ENCODE measurements at regions not wholly inside any gene's neighbourhood (a gene's known extent, or its start where the extent isn't known, plus 50 kb on each side); places are given as distances from the start of the nearest gene placed in this dataset.
"Not testable (repeated sequence)": the region's sequence is repeated elsewhere in the genome, so short reads cannot be mapped to it uniquely, and the experiment has no call there.

DNA sequence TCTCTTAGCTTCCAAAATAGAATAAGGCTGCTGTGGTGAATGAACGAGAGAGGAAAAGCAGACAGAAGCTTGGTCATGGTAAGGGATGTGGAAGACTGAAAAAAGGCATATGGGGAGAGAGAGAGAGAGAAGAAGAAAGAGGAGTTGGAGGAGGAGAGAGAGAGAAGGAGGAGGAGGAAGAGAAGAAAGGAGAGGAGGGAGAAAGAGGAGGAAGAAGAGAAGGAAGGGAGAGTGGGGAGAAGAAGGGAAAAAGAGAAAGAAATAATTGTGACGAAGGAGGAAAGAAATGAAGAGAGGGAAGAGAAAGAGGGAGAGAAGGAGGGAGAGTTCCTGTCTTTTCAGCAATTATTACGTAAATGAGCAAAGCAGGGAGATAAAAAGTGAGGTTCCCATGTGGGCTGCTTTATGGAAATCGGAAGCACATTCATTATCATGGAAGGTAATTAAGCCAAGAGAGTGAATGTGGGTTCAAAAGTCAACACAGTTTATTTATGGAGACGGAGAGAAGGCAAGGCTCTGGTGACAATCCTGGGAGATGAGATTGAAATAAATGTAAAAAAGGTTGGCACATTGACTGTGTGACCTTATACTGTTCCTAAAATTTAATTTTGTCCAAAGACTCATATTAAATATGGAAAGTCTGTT lies 611.2 kb downstream of the KIF4B start:
- DNase-seq (ENCODE audit: low spot score) = no peak

DNA sequence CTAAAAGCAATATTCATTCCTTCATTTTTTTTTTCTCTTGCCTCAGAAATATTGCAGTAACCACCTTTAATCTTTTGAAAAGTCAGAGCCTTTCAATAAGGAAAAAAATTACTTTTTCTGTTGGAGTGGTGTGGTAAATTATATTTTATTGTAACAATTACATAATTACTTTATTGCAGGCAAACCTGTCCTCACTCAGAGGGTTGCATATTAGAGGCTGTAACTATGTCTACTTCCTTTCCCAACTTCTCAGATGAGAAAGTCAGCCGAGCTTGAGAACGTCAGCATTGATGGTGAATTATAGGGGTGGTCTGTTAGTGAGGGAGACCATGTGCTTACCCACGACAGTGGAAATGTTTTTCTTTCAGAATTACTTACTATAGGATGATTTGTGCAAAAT lies 611.8 kb downstream of the KIF4B start:
- no peak for DNase-seq (ENCODE audit: low spot score)

- DNase-seq (ENCODE audit: low spot score) = no peak
Observed at GRCh38 chr5:155625897-155626543, 612.5 kb downstream of the KIF4B start.

DNA sequence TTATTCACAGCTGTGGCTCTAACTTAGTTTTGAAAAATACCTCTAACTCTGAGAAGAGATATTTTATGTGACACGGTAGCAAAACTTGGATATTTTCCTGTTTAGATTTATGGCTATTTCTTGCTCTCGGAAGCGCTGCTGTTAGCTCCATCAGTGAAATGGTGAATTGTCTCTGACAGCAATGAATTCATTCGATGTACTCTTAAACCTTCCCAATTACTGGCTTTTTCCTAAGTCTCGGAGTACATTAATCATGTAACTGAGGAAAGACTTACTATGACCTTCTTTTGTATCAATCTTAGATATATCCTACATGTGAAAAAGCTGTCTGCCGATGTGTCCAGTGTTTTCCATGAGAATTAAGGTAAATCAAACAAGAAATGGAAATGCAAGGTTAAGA lies 613.0 kb downstream of the KIF4B start:
- no peak for DNase-seq (ENCODE audit: low spot score)

- DNase-seq (ENCODE audit: low spot score) = no peak
Observed at GRCh38 chr5:155628346-155628745, 614.8 kb downstream of the KIF4B start.

DNA sequence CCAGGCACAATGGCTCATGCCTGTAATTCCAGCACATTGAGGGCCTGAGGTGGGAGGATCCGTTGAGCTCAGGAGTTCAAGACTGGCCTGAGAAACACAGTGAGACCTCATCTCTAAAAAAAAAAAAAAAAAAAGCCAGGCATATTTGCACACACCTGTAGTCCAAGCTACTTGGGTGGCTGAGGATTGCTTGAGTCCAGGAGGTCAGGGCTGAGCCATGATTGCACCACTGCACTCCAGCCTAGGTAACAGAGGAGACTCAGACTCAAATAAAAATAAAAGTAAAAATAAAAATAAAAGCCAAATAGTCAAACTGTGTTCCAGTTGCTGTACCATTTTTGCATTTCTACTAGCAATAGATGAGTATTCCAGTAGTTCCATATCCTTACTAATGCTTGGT lies 616.0 kb downstream of the KIF4B start:
- no peak for DNase-seq (ENCODE audit: low spot score)

DNA sequence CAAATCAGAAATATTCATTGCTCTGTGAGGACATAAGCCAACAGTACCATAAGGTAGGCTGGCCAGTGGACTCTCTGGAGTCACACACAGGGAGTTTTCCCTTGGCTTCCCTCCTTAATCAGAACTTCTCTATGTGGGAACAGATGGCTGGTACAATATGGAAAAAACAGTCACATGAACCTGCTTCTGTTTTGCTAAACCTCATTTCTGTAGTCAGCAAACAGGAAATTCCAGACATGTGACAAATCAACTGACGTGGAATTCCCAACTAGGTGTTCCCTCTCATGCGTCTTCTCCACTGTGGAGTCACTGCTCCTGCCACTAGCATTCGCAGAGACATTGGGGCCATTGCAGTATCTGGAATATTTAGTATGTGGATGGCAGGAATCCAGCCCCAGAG lies 617.6 kb downstream of the KIF4B start:
- no peak for DNase-seq (ENCODE audit: low spot score)

DNA sequence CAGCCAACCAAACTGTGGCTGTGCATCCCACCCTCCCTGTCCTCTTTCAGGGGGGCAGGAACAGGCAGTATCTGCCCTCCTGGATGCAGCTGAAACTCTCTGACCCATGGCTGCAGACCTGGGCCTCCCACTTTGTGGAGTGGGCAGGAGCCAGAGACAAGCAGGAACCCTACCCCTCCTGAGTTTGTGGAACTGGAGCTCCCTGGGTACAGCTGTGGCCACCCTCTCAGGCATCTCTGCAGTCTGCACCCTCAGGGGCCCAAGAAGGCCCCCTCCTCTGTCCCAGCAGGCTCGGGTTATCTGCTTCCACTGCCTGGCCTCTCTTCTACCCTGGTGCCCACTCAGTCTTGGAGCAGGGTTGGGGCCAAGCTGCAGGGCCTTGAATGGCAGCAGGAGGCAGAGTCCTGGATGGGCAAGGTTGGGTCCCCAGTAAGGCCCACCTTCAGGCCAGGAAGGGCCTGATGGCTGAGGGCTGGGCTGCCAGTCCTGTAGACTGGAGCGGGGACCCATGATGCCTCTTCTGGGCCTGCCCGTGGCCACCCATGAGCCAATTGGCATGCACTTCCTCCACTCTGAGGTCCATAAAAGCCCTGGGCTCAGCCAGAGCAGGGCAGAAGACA lies 619.9 kb downstream of the KIF4B start:
- DNase-seq (ENCODE audit: low spot score) = no peak

GRCh38 chr5:155649666-155650065 lies 636.1 kb downstream of the KIF4B start:
- no peak for DNase-seq (ENCODE audit: low spot score)

DNA sequence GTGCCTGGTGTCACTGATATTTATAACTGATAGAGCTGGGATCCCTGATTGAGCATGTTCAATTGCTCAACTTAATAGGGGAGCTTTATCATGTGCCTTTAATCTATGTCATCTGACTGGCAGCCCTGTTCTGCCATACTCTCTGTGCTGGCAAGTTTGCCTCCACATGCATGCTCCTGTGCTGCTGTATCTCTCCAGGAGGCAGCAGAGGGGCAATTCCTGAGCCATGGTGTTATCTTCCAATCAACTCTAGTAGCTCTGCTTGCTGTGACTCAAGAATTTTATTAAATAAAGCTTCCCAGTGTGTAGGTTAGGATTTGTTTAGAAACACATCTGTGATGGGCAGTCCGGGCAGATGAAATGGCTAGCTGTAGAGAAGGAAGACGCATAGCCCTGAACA lies 642.0 kb downstream of the KIF4B start:
- no peak for DNase-seq (ENCODE audit: low spot score)

DNA sequence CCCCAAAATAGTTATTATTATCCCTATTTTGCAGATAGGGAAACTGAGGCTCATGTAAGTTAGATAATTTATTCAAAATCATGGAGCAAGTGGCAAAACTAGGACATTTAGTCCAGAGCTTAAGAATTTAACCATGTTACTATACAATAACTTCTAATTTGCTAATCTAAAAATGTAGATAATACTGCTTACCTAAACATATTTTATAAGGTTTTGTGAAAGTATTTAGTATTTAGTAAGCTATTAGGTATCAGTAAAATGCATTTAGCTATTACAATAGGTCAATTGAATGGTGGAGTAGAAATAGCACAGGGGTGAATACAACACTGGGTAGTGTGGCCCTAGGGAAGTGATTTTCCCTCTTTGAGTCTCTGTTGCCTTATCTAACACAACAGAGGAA lies 648.3 kb downstream of the KIF4B start:
- DNase-seq (ENCODE audit: low spot score) = no peak

- DNase-seq (ENCODE audit: low spot score) = no peak
Observed at GRCh38 chr5:155665361-155665760, 651.8 kb downstream of the KIF4B start.

- not testable (repeated sequence) for DNase-seq (ENCODE audit: low spot score)
Observed at GRCh38 chr5:155672001-155672400, 655.0 kb upstream of the SGCD start.

DNA sequence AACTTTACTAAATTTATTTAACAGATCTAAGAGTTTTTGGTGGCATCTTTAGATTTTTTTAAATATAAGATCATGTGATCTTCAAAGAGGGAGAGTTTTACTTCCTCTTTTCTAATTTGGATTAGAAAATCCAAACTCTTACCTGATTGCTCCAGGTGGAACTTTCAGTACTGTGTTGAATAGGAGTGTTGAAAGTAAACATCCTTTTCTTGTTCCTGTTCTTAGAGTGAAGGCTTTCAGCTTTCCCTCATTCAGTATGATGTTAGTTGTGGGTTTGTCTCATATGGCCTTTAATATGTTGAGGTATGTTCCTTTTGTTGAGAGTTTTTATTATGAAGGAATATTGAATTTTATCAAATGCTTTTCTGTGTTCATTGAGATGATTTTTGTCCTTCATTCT lies 650.0 kb upstream of the SGCD start:
- no peak for DNase-seq (ENCODE audit: low spot score)

DNA sequence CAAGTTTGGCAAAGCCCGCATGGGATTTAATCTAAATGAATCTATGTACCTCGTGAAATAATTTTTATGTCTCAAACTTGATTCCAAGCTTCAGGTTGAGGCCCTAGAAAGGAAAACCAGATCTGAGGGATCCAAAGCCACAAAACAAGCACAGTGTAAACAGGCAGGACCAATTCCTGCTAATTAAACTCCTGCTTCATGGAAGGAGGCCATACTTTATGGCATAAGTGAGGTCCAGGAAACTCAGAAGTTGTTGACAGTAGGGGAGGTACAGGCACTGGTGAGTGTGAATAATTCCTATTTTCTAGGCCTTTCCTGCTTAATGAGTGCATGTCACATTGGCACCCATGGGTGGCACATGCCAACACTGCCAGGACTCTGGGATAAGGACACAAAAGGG lies 648.6 kb upstream of the SGCD start:
- DNase-seq (ENCODE audit: low spot score) = no peak

DNA sequence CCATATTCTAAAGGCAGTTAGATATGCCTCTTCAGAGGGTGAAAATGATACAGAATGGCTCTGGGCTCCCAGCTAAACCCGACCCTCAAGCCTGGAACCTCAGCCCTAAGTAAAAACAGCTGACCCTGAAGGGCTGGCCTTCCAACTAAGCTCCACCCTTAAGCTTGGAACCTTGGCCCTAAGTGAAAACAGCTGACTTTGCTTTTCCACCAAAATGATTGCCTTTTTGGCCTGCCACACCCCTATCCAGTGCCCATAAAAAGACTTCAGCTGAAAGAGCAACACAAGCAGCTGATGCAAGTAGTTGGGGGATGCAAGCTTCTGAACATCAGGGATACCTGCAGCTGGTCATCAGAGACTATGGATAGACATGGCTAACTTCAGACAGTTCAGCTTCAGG lies 647.4 kb upstream of the SGCD start:
- DNase-seq (ENCODE audit: low spot score) = no peak

DNA sequence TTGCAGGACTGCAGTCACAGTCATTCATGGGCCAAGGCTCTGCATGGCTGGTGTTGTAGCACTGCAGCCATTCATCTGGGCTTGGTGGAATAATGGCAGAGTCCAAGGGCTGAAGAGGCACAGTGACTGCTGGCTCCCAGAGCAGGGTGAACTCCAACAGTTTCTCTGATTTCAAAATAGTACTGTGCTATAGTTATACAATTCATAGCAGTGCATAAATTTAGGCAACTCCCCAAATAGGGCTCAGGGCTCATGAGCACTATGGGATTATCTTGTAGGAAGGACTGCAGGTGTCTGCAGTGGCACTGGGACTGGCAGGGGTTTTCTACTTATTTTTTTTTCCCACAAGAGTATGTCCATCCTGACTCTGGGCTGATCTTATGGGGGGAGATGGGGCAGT lies 642.5 kb upstream of the SGCD start:
- DNase-seq (ENCODE audit: low spot score) = no peak

DNA sequence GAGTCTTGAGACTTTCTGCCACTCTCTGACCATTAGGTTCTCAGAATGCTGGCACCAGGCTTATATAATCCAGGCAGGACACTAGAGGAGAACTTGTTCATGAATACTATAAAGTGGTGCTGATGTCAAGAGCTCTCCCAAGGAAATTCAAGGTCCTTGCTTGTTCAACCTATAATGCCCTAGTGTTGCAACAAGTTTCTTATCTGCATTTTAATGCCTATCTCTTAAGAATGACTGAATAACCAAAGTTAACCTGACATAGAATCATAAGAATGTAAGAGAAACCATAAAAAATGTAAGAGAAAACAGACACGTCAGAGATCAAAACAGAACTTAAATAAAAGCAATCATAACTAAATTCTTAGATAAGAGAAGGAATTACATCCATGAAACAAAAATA lies 640.8 kb upstream of the SGCD start:
- no peak for DNase-seq (ENCODE audit: low spot score)

- DNase-seq (ENCODE audit: low spot score) = no peak
Observed at GRCh38 chr5:155689406-155689805, 637.6 kb upstream of the SGCD start.

DNA sequence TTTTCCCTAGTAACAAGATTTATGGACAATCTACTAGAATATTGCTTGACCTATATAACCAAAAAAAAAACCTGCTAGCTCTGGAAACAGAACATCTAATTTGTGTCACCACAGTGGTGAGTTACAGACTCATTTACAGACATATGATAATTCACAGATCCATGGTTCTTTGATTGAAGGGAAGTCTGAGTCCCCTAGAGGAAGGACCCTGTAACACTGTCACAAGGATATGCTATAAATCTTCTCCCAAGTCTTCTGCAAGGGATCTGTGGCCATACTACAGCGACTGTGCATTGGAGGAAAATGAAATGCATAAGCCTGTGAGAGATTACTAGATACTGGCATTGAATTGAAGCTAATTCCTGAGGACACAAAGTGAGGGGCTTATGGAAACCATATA lies 630.6 kb upstream of the SGCD start:
- DNase-seq (ENCODE audit: low spot score) = no peak

DNA sequence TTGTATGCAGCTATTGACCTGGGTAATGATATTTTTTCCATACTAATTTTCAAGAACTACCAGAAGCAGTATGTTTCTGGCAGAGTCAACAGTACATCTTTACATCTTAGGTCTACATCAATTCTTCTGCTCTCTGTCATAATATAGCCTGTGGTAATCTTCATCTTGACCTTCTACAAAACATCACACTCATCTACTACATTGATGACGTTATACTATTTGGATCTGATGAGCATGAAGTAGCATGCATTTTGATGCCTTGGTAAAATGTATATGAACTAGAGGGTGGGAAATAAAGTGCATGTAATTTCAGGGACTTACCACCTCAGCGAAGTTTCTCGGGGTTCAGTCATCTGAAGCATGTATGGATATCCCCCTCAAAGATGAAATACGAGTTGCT lies 629.7 kb upstream of the SGCD start:
- DNase-seq (ENCODE audit: low spot score) = no peak

DNA sequence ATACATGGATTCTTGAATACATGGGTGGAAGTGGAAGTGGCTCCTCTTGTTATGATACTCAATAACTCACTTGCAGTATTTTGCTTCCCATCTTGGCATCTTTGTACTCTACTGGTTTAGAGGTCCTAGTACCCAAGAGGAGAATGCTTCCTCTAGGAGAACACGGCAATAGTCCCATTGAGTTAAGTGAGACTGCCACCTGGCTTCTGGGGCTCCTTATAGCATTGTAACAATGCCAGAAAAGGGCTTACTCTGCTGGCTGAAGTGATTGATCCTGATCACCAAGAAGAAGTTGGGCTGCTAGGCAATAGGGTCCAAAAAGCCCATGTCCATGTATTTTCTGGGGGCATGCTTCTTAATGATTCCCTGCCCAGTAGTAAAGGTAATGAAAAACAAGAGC lies 627.6 kb upstream of the SGCD start:
- DNase-seq (ENCODE audit: low spot score) = no peak

- peak; percentile 27 for DNase-seq (ENCODE audit: low spot score)
Observed at GRCh38 chr5:155700333-155700732, 626.6 kb upstream of the SGCD start.

DNA sequence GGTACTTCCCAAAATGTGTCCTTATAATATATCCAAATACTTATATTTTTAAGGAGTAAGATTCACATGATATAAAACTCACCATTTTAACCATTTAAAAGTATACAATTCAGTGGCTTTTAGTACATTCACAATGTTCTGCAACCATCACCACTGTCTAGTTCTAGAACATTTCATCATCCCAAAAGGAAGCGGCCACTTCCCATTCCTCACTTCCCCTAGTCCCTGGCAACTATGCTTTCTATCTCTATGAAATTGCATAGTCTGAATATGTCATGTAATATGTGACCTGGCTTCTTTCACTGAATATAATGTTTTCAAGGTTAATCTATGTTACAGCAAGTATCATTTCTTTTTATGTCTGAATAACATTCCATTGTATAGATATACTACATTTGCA lies 615.1 kb upstream of the SGCD start:
- DNase-seq (ENCODE audit: low spot score) = no peak

Measured in CD4-positive, alpha-beta T cell treated with Interleukin-2 at 100 ng/mL for 4 hours (primary cell).